Loucy (cell line): ENCODE measurements at regions not wholly inside any gene's neighbourhood (a gene's known extent, or its start where the extent isn't known, plus 50 kb on each side); places are given as distances from the start of the nearest gene placed in this dataset.

ENCODE experiments used
- H2AFZ ChIP-seq: fragments of 200-600 bp; sonication (generic); 2 replicates; pipeline ENCODE4 v1.6.0; 2016; ENCODE audit warnings: antibody characterized with exemption, mild to moderate bottlenecking, low read length, moderate library complexity
- H3F3A ChIP-seq: fragments of 200-600 bp; 2 replicates; pipeline ENCODE4 v1.6.0; 2016; ENCODE audit warnings: antibody characterized with exemption, low read depth, mild to moderate bottlenecking
- H3K27me3 ChIP-seq: fragments of 200-600 bp; sonication (generic); 2 replicates; pipeline ENCODE4 v1.6.1; 2014; ENCODE audit warnings: low read length, mild to moderate bottlenecking; ENCODE audit not compliant: insufficient read depth, poor library complexity, severe bottlenecking
- H3K36me3 ChIP-seq: fragments of 200-600 bp; sonication (generic); 2 replicates; pipeline ENCODE4 v1.6.1; 2016; ENCODE audit warnings: low read length; ENCODE audit not compliant: insufficient read depth
- H3K4me1 ChIP-seq: fragments of 200-600 bp; sonication (generic); 2 replicates; pipeline ENCODE4 v1.5.1; 2014; ENCODE audit warnings: low read length, mild to moderate bottlenecking; ENCODE audit not compliant: insufficient read depth, poor library complexity, severe bottlenecking
- H3K4me2 ChIP-seq: fragments of 200-600 bp; sonication (generic); 2 replicates; pipeline ENCODE4 v1.6.0; 2014; ENCODE audit warnings: antibody characterized with exemption, low read length, low read depth, mild to moderate bottlenecking; ENCODE audit not compliant: poor library complexity, severe bottlenecking
- H3K4me3 ChIP-seq: fragments of 200-600 bp; sonication (generic); 2 replicates; pipeline ENCODE4 v1.5.1; 2014; ENCODE audit warnings: low read length, mild to moderate bottlenecking, mixed read lengths; ENCODE audit not compliant: poor library complexity, severe bottlenecking
- H3K79me2 ChIP-seq: fragments of 200-600 bp; sonication (generic); 2 replicates; pipeline ENCODE4 v1.6.1; 2014; ENCODE audit warnings: low read length; ENCODE audit not compliant: insufficient read depth
- H3K9ac ChIP-seq: fragments of 200-600 bp; sonication (generic); 2 replicates; pipeline ENCODE4 v1.6.0; 2014; ENCODE audit warnings: mild to moderate bottlenecking, low read depth, low read length, moderate library complexity; ENCODE audit not compliant: poor library complexity, severe bottlenecking
- H3K9me2 ChIP-seq: fragments of 200-600 bp; sonication (generic); replicated peaks from 2 replicates; pipeline ENCODE4 v1.6.1; 2016; ENCODE audit warnings: low read depth, low read length, mixed read lengths
- H3K9me3 ChIP-seq: fragments of 200-600 bp; sonication (generic); 2 replicates; pipeline ENCODE4 v1.6.1; 2014; ENCODE audit warnings: mild to moderate bottlenecking, antibody characterized with exemption, low read length, low read depth; ENCODE audit not compliant: insufficient read depth
- H4K20me1 ChIP-seq: fragments of 200-600 bp; sonication (generic); 2 replicates; pipeline ENCODE4 v1.6.0; 2014; ENCODE audit warnings: antibody characterized with exemption, low read length, mild to moderate bottlenecking; ENCODE audit not compliant: insufficient read depth, poor library complexity, severe bottlenecking
- CTCF ChIP-seq: fragments of 200-600 bp; sonication (generic); conservative IDR thresholded peaks from 2 replicates; pipeline ENCODE4 v1.5.1; 2014; ENCODE audit warnings: mild to moderate bottlenecking, antibody characterized with exemption, low read length
- EZH2phosphoT487 ChIP-seq: fragments of 200-600 bp; IDR thresholded peaks from 2 replicates; pipeline ENCODE4 v1.6.1; 2018; ENCODE audit warnings: antibody characterized with exemption, mild to moderate bottlenecking, moderate library complexity, borderline replicate concordance

- no peaks in the 10 kb centered on the region for H3F3A ChIP-seq
- H3K27me3 ChIP-seq: no peaks in the 10 kb centered on the region
- no peaks in the 10 kb centered on the region for H4K20me1 ChIP-seq
- no peak overlapping the region for H2AFZ ChIP-seq
- H3K9ac ChIP-seq: no peak overlapping the region
- no peak overlapping the region for H3K4me3 ChIP-seq
- H3K79me2 ChIP-seq: no peaks in the 10 kb centered on the region
- TF ChIP-seq EZH2phosphoT487 (no peak), CTCF (no peak)
- H3K4me1 ChIP-seq: no peaks in the 10 kb centered on the region
- no peaks in the 10 kb centered on the region for H3K9me2 ChIP-seq
- H3K9me3 ChIP-seq: no peaks in the 10 kb centered on the region
- H3K36me3 ChIP-seq: no peaks in the 10 kb centered on the region
- H3K4me2 ChIP-seq: no peak overlapping the region
Observed at GRCh38 chr3:64796607-64797399, 109.0 kb upstream of the ADAMTS9 start.

DNA sequence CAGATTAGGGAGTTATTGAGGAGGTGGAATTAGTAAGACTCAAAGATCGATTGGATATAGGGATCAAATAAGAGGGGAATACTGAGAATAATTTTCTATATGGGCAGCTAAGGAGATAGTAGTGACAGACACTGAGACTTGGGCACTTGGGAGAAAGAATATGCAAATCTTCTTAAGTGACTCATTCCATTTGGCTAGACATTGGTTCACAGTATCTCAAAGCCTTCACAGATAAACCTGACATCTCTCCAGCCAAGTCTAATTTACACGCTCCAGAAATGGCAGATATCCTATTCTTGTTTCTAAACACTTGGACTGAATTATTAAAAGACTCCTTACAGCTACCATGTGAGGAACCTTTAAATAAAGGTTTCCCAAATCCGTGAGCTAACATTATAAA, 104.6 kb upstream of the ADAMTS9 start:
- no peaks in the 10 kb centered on the region for H3K36me3 ChIP-seq
- no peak overlapping the region for H3K4me3 ChIP-seq
- TF ChIP-seq CTCF: no peak
- TF ChIP-seq EZH2phosphoT487: no peak
- no peaks in the 10 kb centered on the region for H3K27me3 ChIP-seq
- no peaks in the 10 kb centered on the region for H3K9me2 ChIP-seq
- H3K9me3 ChIP-seq: no peaks in the 10 kb centered on the region
- H3K79me2 ChIP-seq: no peaks in the 10 kb centered on the region
- H3K9ac ChIP-seq: no peak overlapping the region
- H4K20me1 ChIP-seq: no peaks in the 10 kb centered on the region
- H3K4me2 ChIP-seq: no peak overlapping the region
- no peaks in the 10 kb centered on the region for H3K4me1 ChIP-seq
- no peak overlapping the region for H2AFZ ChIP-seq
- H3F3A ChIP-seq: no peaks in the 10 kb centered on the region

DNA sequence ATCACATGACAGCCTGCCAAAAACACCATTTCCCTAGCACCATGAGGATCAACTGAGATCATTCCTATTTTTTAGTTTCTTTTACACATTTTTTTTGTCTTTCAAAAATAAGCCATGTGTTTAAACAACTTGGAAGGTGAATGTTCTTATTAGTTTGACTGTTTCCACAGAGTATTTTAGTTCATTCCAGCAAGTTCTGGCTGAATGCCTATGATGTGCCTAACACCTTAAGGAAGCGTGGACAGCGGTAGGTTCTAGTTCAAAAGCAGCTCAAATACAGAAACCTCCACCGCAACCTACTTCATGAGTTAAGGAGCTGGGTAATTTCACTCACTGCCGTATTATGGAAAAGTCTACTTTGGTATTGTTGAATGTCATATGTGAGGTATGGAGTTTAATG, 101.3 kb upstream of the ADAMTS9 start:
- no peak for TF ChIP-seq EZH2phosphoT487
- TF ChIP-seq CTCF: no peak
- Histone ChIP-seq H3K36me3 (no peaks in the 10 kb centered on the region), H3K9me2 (no peaks in the 10 kb centered on the region)

More for the DNA sequence above, 101.3 kb upstream of the ADAMTS9 start:
- Histone ChIP-seq H3K9me3 (no peaks in the 10 kb centered on the region), H4K20me1 (no peaks in the 10 kb centered on the region), H3K4me2 (no peak overlapping the region), H3K4me1 (no peaks in the 10 kb centered on the region), H2AFZ (no peak overlapping the region), H3K27me3 (no peaks in the 10 kb centered on the region), H3K9ac (no peak overlapping the region), H3F3A (no peaks in the 10 kb centered on the region), H3K79me2 (no peaks in the 10 kb centered on the region), H3K4me3 (no peak overlapping the region)
